COLO668 (cell line): ENCODE measurements at regions not wholly inside any gene's neighbourhood (a gene's known extent, or its start where the extent isn't known, plus 50 kb on each side); places are given as distances from the start of the nearest gene placed in this dataset.

Experiments
- DNase-seq: peaks from one replicate; lab custom pipeline; 2025; ENCODE audit not compliant: unreplicated experiment; lab: John Stamatoyannopoulos, UW

- no peak for DNase-seq
Observed at GRCh38 chr10:112006407-112006806, 177.2 kb downstream of the GPAM start.

DNA sequence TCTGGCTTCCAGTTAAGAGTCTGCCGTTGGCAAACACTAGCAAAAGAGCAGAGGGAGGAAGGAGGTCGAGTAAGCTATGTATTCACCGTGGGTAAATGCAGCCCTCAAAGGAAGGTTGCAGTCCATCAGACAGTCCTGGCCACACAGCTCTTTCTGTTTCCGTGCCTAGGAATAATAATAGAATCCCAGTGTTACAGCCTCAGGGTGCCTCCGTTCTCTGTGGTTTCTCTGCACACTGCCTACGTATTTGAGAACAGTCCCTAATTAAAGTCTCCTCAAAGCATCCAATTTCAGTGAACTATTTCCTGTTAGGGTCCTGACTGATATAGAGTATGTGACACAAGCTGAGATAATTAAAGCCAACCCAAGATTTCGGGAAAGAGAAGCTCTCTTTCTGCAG is 176.7 kb downstream of the GPAM start:
- no peak for DNase-seq

GRCh38 chr10:112022196-112022595 is 161.4 kb downstream of the GPAM start:
- DNase-seq, result no peak

GRCh38 chr10:112024079-112024478 is 159.5 kb downstream of the GPAM start:
- no peak for DNase-seq

GRCh38 chr10:112025228-112025627 is 158.3 kb downstream of the GPAM start:
- no peak for DNase-seq

DNA sequence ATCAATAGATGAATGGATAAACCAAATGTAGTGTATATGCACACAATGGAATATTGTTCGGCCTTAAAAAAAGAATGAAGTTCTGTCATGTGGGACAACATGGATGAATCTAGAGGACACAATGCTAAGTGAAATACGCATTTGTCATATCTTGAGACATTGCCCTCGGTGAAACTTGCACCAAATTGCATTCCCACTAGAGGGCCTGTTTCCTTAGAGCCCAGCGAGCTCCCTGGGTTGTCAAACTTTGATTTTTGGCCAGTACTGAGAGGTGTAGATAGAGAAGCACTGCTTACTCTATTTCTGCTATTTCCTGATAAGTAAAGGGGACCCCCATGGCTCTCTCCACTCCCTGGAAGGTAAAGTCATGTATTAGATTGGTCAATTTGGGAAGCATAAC is 157.1 kb downstream of the GPAM start:
- no peak for DNase-seq

- no peak for DNase-seq
Observed at GRCh38 chr10:112027731-112028280, 155.8 kb downstream of the GPAM start.

GRCh38 chr10:112030431-112030830 is 153.1 kb downstream of the GPAM start:
- DNase-seq, result no peak

GRCh38 chr10:112039823-112040222 is 143.7 kb downstream of the GPAM start:
- no peak for DNase-seq

GRCh38 chr10:112040696-112041095 is 142.9 kb downstream of the GPAM start:
- DNase-seq, result no peak

GRCh38 chr10:112045938-112046337 is 137.6 kb downstream of the GPAM start:
- DNase-seq, result no peak

GRCh38 chr10:112047674-112048073 is 135.9 kb downstream of the GPAM start:
- DNase-seq, result no peak

GRCh38 chr10:112052166-112052565 is 131.4 kb downstream of the GPAM start:
- no peak for DNase-seq

GRCh38 chr10:112053895-112054294 is 129.7 kb downstream of the GPAM start:
- DNase-seq, result no peak

GRCh38 chr10:112054516-112054915 is 129.0 kb downstream of the GPAM start:
- no peak for DNase-seq

- DNase-seq, result no peak
Observed at GRCh38 chr10:112057072-112057471, 126.5 kb downstream of the GPAM start.

DNA sequence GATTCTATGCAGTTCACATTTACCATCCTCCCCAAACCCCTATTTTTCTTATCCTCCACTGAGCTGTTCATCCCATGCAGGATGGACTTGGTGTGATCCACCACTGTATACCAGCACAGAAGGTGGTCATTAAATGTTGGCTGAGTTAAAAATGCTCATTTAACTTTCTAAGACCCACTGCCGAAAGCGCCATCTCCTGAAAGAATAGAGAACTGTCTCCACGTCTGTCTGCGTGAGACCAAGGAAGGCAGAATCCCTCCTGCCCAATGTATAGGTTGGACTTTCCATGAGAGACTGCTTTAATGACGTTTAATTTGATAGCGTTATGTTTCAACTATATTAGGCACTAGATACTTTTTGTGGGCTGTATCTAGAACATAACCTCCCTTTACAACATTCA is 124.3 kb downstream of the GPAM start:
- no peak for DNase-seq

DNA sequence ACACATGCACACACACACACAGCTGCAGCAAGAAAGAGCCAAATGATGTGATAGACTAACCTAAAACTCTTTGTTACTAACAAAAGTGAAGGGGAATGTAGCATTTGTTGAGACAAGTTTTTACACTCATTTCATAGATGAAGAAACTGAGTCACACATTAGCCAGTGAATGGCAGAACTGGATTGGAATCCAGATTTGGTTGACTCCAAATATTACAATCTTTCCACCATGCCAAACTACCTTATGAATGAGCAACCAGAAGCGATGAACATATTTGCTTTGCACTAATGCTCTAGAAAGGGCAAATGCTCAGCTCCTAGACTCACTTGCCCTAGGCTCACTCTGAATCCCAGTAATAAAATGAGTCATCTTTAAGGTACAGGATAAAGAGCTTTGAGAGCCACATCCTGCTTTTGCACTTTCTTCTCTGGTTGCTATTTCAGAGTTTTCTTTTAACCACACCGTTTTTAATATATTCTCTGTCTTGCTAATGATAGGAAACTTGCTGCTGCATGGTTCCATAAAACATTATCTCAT is 111.9 kb downstream of the GPAM start:
- no peak for DNase-seq

GRCh38 chr10:112078003-112078402 is 105.6 kb downstream of the GPAM start:
- DNase-seq, result no peak

- DNase-seq, result no peak
Observed at GRCh38 chr10:112080231-112080630, 103.3 kb downstream of the GPAM start.

DNA sequence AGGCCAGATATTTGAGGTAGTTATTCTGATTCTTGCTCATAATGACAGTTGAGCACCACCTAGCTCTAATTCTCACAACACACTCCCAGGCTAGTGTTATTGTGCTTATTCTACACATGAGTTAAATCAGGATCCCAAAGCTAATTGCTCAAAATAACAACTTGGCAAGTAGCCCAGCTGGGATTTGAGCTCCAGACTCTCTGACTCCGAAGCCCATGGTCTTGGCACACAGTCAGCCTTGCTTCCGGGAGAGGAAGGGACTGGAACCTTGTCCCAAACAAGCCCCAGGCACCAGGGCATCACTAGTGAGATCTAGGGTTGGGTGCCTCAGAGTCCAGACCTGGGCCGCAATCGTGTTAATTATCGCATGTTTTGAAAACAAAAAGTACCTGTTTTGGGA is 101.4 kb downstream of the GPAM start:
- no peak for DNase-seq

DNA sequence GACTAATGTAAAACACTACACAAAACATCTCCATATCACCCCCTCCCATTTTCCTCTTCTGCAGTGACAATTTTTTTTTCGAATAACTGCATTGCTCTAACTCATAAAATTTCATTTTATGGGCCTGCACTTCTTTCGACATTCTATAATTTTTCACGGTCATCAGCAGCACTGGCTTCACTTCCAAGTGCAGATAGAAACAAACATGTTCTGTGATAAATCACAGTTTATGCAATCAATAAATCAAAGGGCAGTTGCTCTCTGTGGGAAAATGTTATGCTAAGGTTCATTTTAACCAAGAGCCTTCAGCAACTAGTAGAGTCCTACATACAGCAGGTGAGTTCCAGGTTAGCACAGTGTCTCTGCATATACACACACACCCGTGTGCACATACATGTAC is 100.1 kb downstream of the GPAM start:
- no peak for DNase-seq

DNA sequence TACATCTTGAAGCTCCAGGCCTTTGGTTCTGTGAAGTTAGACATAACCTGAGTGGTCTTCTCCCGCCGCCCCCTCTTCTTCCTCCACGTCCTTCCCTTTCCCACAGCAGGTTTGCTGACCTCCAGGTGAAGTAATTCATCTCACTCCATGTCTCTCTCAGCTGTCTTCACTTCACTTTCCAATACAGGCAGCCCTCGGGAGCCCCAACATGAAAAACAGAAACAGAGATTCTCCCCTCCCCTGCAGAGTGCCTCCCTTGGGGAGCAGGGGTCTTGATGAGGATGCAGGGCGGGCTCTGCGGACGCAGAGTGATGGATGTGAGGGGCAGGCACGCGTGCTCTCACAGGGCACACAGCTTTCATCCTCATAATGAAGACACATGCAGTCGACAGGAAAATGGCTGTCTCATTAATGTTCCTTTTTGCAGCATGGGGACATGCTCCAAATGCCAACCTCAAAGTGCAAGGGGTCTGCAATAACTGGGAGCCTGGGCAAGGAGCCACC is 95.6 kb downstream of the GPAM start:
- DNase-seq, result no peak
